ENCODE measurements at regions not wholly inside any gene's neighbourhood (a gene's known extent, or its start where the extent isn't known, plus 50 kb on each side); places are given as distances from the start of the nearest gene placed in this dataset.

- peaks cover 5 to 25% (median 16%) of the 10 kb centered on the region in 7 donors for H3K9me3 Mint-ChIP-seq
- H3K36me3 ChIP-seq (replicated peaks in 1 of 2; ENCODE audit: control insufficient read depth in 1 of 2, insufficient read depth in 2 of 2, low read length in 2 of 2), result no peaks in the 10 kb centered on the region
- H3K9ac ChIP-seq (ENCODE audit: insufficient read depth, low read length, poor library complexity, severe bottlenecking), result no peak overlapping the region
- H3K27ac Mint-ChIP-seq, result no peak overlapping the region
- no peaks in the 10 kb centered on the region for H3K27me3 ChIP-seq (ENCODE audit: control insufficient read depth in 2 of 2, insufficient read depth in 2 of 2, low read length in 2 of 2)
- no peaks in the 10 kb centered on the region for H3K79me2 ChIP-seq (ENCODE audit: insufficient read depth, low read length)
- no peaks in the 10 kb centered on the region for H3K36me3 Mint-ChIP-seq
- no peak overlapping the region for H3K4me2 ChIP-seq (replicated peaks; ENCODE audit: extremely low read depth, low read length, poor library complexity, severe bottlenecking)
- no peak overlapping the region for H3K4me3 Mint-ChIP-seq
- H3K4me1 Mint-ChIP-seq, result no peaks in the 10 kb centered on the region
- WGBS (ENCODE audit: insufficient coverage), result 89% methylated on average over 1 of the region's 1 CpG
- peaks cover 14 to 17% of the 10 kb centered on the region in 2 donors for H3K9me3 ChIP-seq (replicated peaks in 1 of 2; ENCODE audit: control insufficient read depth in 1 of 2, insufficient read depth in 1 of 2, low read length in 2 of 2)
- TF ChIP-seq CTCF (IDR thresholded peaks at IDR 0.05), result no peak
- intact Hi-C loops (cut with micrococcal nuclease), result no loop called here
- no peaks in the 10 kb centered on the region for H3K4me1 ChIP-seq (ENCODE audit: control insufficient read depth in 1 of 2, insufficient read depth in 2 of 2, low read length in 2 of 2)
- H3K4me3 ChIP-seq (replicated peaks in 1 of 3; ENCODE audit: low read depth in 2 of 3, low read length in 3 of 3), result no peak overlapping the region
- no peak for DNase-seq
- H4K20me1 ChIP-seq (ENCODE audit: insufficient read depth, low read length), result no peaks in the 10 kb centered on the region
- H3K27ac ChIP-seq (ENCODE audit: low read depth in 1 of 2, low read length in 2 of 2), result no peak overlapping the region
- H2AFZ ChIP-seq (ENCODE audit: insufficient read depth, low read depth, low read length, poor library complexity, severe bottlenecking), result no peak overlapping the region
- peaks cover 0 to 3% (median 0%) of the 10 kb centered on the region in 3 donors for H3K27me3 Mint-ChIP-seq (ENCODE audit: low read depth in 3 of 3)
These were observed 408.8 kb downstream of the SUCLA2 start for GRCh38 chr13:47592256-47592655.

- H3K4me2 ChIP-seq (replicated peaks; ENCODE audit: extremely low read depth, low read length, poor library complexity, severe bottlenecking), result no peak overlapping the region
- H3K36me3 Mint-ChIP-seq, result no peaks in the 10 kb centered on the region
- intact Hi-C loops (cut with micrococcal nuclease), result no loop called here
- H4K20me1 ChIP-seq (ENCODE audit: insufficient read depth, low read length), result no peaks in the 10 kb centered on the region
- no peak overlapping the region for H2AFZ ChIP-seq (ENCODE audit: insufficient read depth, low read depth, low read length, poor library complexity, severe bottlenecking)
- H3K9ac ChIP-seq (ENCODE audit: insufficient read depth, low read length, poor library complexity, severe bottlenecking), result no peak overlapping the region
- H3K27me3 ChIP-seq (ENCODE audit: control insufficient read depth in 2 of 2, insufficient read depth in 2 of 2, low read length in 2 of 2), result no peaks in the 10 kb centered on the region
- TF ChIP-seq CTCF (IDR thresholded peaks at IDR 0.05), result peak; percentile 13
- no peaks in the 10 kb centered on the region for H3K79me2 ChIP-seq (ENCODE audit: insufficient read depth, low read length)
- no peak overlapping the region for H3K4me3 ChIP-seq (replicated peaks in 1 of 3; ENCODE audit: low read depth in 2 of 3, low read length in 3 of 3)
- no peaks in the 10 kb centered on the region for H3K36me3 ChIP-seq (replicated peaks in 1 of 2; ENCODE audit: control insufficient read depth in 1 of 2, insufficient read depth in 2 of 2, low read length in 2 of 2)
- H3K4me3 Mint-ChIP-seq, result no peak overlapping the region
- H3K9me3 ChIP-seq (replicated peaks in 1 of 2; ENCODE audit: control insufficient read depth in 1 of 2, insufficient read depth in 1 of 2, low read length in 2 of 2), result peaks cover 0 to 14% of the 10 kb centered on the region in 2 donors
- H3K27ac ChIP-seq (ENCODE audit: low read depth in 1 of 2, low read length in 2 of 2), result no peak overlapping the region
- H3K4me1 Mint-ChIP-seq, result no peaks in the 10 kb centered on the region
- H3K27me3 Mint-ChIP-seq (ENCODE audit: low read depth in 3 of 3), result peaks cover 0 to 7% (median 0%) of the 10 kb centered on the region in 3 donors
- no peak overlapping the region for H3K27ac Mint-ChIP-seq
- DNase-seq, result no peak
- H3K9me3 Mint-ChIP-seq, result peaks cover 0 to 30% (median 8%) of the 10 kb centered on the region in 7 donors
- H3K4me1 ChIP-seq (ENCODE audit: control insufficient read depth in 1 of 2, insufficient read depth in 2 of 2, low read length in 2 of 2), result no peaks in the 10 kb centered on the region
These were observed 412.4 kb downstream of the SUCLA2 start for GRCh38 chr13:47588676-47589075.
